ENCODE measurements at regions not wholly inside any gene's neighbourhood (a gene's known extent, or its start where the extent isn't known, plus 50 kb on each side); places are given as distances from the start of the nearest gene placed in this dataset.
"Not testable (repeated sequence)": the region's sequence is repeated elsewhere in the genome, so short reads cannot be mapped to it uniquely, and the experiment has no call there.

- no peak overlapping the region for H2AFZ ChIP-seq (ENCODE audit: low read length)
- CTCF ChIA-PET (ENCODE audit: low intra/inter-chr PET ratio, low total read pairs) = no interaction called here
- BruUV-seq (replicated peaks) = no TSS peak
- no peak overlapping the region for H3K27ac ChIP-seq (ENCODE audit: extremely low read length, insufficient read depth, low read length)
- FAIRE-seq (no peak), DNase-seq (ENCODE audit: low spot score) (no peak), ATAC-seq (no peak)
- no peaks in the 10 kb centered on the region for H4K20me1 ChIP-seq (ENCODE audit: insufficient read depth, low read length)
- H3K36me3 ChIP-seq (replicated peaks in 1 of 2; ENCODE audit: control insufficient read depth in 1 of 2, insufficient read depth in 2 of 2, low read length in 2 of 2) = no peaks in the 10 kb centered on the region
- intact Hi-C loops (cut with micrococcal nuclease; ENCODE audit: unreplicated experiment) (no loop called here), in situ Hi-C loops (cut with HindIII; ENCODE audit: extremely low pct_ligation_motif_present, low pct_unique_long_range_greater_than_20kb) (no loop called here)
- no peaks in the 10 kb centered on the region for H3K27me3 ChIP-seq (ENCODE audit: control insufficient read depth in 1 of 2, insufficient read depth in 2 of 2, low read length in 2 of 2)
- POLR2A ChIA-PET = no interaction called here
- no peaks in the 10 kb centered on the region for H3K79me2 ChIP-seq (ENCODE audit: insufficient read depth, low read length)
- H3K9ac ChIP-seq (ENCODE audit: insufficient read depth, low read depth, low read length) = no peak overlapping the region
- no peak overlapping the region for H3K4me3 ChIP-seq (replicated peaks in 1 of 3; ENCODE audit: insufficient read depth in 1 of 3, low read depth in 2 of 3, low read length in 3 of 3)
- no peaks in the 10 kb centered on the region for H3K9me3 ChIP-seq (ENCODE audit: low read length)
- H3K4me1 ChIP-seq (ENCODE audit: insufficient read depth, low read length) = peaks cover 13% of the 10 kb centered on the region
- TF ChIP-seq ZNF670 (CRISPR knock-in tag; IDR thresholded peaks at IDR 0.05; ENCODE audit: borderline replicate concordance) (no peak), KAT8 (CRISPR knock-in tag; IDR thresholded peaks at IDR 0.05) (no peak)
- 81% methylated on average over 3 of the region's 3 CpGs for WGBS (ENCODE audit: low lambda C conversion rate)
- no peak overlapping the region for H3K4me2 ChIP-seq (ENCODE audit: low read depth, low read length)
Measured at GRCh38 chr12:75644472-75645072, 133.2 kb upstream of the KRR1 start.

GRCh38 chr12:75643119-75643518 lies 131.7 kb upstream of the KRR1 start:
- POLR2A ChIA-PET; H3K9me3 ChIP-seq (ENCODE audit: low read length); DNase-seq (ENCODE audit: low spot score); H3K27ac ChIP-seq (ENCODE audit: extremely low read length, insufficient read depth, low read length); H4K20me1 ChIP-seq (ENCODE audit: insufficient read depth, low read length); H3K4me2 ChIP-seq (ENCODE audit: low read depth, low read length); in situ Hi-C loops (cut with HindIII; ENCODE audit: extremely low pct_ligation_motif_present, low pct_unique_long_range_greater_than_20kb); intact Hi-C loops (cut with micrococcal nuclease; ENCODE audit: unreplicated experiment); ATAC-seq; CTCF ChIA-PET (ENCODE audit: low intra/inter-chr PET ratio, low total read pairs); H3K27me3 ChIP-seq (ENCODE audit: control insufficient read depth in 1 of 2, insufficient read depth in 2 of 2, low read length in 2 of 2); BruUV-seq (replicated peaks); H3K9ac ChIP-seq (ENCODE audit: insufficient read depth, low read depth, low read length); H3K4me3 ChIP-seq (replicated peaks in 1 of 3; ENCODE audit: insufficient read depth in 1 of 3, low read depth in 2 of 3, low read length in 3 of 3); FAIRE-seq; H3K79me2 ChIP-seq (ENCODE audit: insufficient read depth, low read length); H2AFZ ChIP-seq (ENCODE audit: low read length); H3K36me3 ChIP-seq (replicated peaks in 1 of 2; ENCODE audit: control insufficient read depth in 1 of 2, insufficient read depth in 2 of 2, low read length in 2 of 2): not testable (repeated sequence)
- 96% methylated on average over 5 of the region's 5 CpGs for WGBS (ENCODE audit: low lambda C conversion rate)
- peaks cover 27% of the 10 kb centered on the region for H3K4me1 ChIP-seq (ENCODE audit: insufficient read depth, low read length)

GRCh38 chr12:75642226-75642625 lies 130.8 kb upstream of the KRR1 start:
- Histone ChIP-seq H3K9ac (ENCODE audit: insufficient read depth, low read depth, low read length) (no peak overlapping the region), H3K36me3 (replicated peaks in 1 of 2; ENCODE audit: control insufficient read depth in 1 of 2, insufficient read depth in 2 of 2, low read length in 2 of 2) (no peaks in the 10 kb centered on the region), H3K27me3 (ENCODE audit: control insufficient read depth in 1 of 2, insufficient read depth in 2 of 2, low read length in 2 of 2) (no peaks in the 10 kb centered on the region), H3K27ac (ENCODE audit: extremely low read length, insufficient read depth, low read length) (no peak overlapping the region), H3K4me3 (replicated peaks in 1 of 3; ENCODE audit: insufficient read depth in 1 of 3, low read depth in 2 of 3, low read length in 3 of 3) (no peak overlapping the region), H3K9me3 (ENCODE audit: low read length) (no peaks in the 10 kb centered on the region), H3K4me1 (ENCODE audit: insufficient read depth, low read length) (peaks cover 30% of the 10 kb centered on the region), H3K79me2 (ENCODE audit: insufficient read depth, low read length) (no peaks in the 10 kb centered on the region), H3K4me2 (ENCODE audit: low read depth, low read length) (no peak overlapping the region), H4K20me1 (ENCODE audit: insufficient read depth, low read length) (no peaks in the 10 kb centered on the region), H2AFZ (ENCODE audit: low read length) (no peak overlapping the region)
- ATAC-seq (no peak), FAIRE-seq (no peak), DNase-seq (ENCODE audit: low spot score) (no peak)
- CTCF ChIA-PET (ENCODE audit: low intra/inter-chr PET ratio, low total read pairs) = no interaction called here
- WGBS (ENCODE audit: low lambda C conversion rate) = 59% methylated on average over 1 of the region's 1 CpG
- no TSS peak for BruUV-seq (replicated peaks)
- intact Hi-C loops (cut with micrococcal nuclease; ENCODE audit: unreplicated experiment) (no loop called here), in situ Hi-C loops (cut with HindIII; ENCODE audit: extremely low pct_ligation_motif_present, low pct_unique_long_range_greater_than_20kb) (no loop called here)
- POLR2A ChIA-PET = interaction anchor here (1.8 kb wide), 1 partner anchor 23 kb away, joined by 5 read pairs; no protein-coding TSS in a partner anchor
- no peak for TF ChIP-seq GABPB1 (CRISPR knock-in tag; IDR thresholded peaks at IDR 0.05)
- no peak for TF ChIP-seq ZNF7 (CRISPR knock-in tag; IDR thresholded peaks at IDR 0.05)
- no peak for TF ChIP-seq TMF1 (CRISPR knock-in tag; IDR thresholded peaks at IDR 0.05; ENCODE audit: low read depth)
- TF ChIP-seq ZFX (CRISPR knock-in tag; IDR thresholded peaks at IDR 0.05; ENCODE audit: low read depth) = no peak
- no peak for TF ChIP-seq POGZ (CRISPR knock-in tag; IDR thresholded peaks at IDR 0.05)
- no peak for TF ChIP-seq MNT (IDR thresholded peaks at IDR 0.05)
- no peak for TF ChIP-seq ZNF503 (CRISPR knock-in tag; IDR thresholded peaks at IDR 0.05)
- no peak for TF ChIP-seq KLF13 (CRISPR knock-in tag; IDR thresholded peaks at IDR 0.05)
